ENCODE measurements at regions not wholly inside any gene's neighbourhood (a gene's known extent, or its start where the extent isn't known, plus 50 kb on each side); places are given as distances from the start of the nearest gene placed in this dataset.

- DNase-seq (ENCODE audit: low read depth): no peak
- H3K4me3 ChIP-seq (ENCODE audit: low read length): no peak overlapping the region
- TF ChIP-seq, protein P1, sequence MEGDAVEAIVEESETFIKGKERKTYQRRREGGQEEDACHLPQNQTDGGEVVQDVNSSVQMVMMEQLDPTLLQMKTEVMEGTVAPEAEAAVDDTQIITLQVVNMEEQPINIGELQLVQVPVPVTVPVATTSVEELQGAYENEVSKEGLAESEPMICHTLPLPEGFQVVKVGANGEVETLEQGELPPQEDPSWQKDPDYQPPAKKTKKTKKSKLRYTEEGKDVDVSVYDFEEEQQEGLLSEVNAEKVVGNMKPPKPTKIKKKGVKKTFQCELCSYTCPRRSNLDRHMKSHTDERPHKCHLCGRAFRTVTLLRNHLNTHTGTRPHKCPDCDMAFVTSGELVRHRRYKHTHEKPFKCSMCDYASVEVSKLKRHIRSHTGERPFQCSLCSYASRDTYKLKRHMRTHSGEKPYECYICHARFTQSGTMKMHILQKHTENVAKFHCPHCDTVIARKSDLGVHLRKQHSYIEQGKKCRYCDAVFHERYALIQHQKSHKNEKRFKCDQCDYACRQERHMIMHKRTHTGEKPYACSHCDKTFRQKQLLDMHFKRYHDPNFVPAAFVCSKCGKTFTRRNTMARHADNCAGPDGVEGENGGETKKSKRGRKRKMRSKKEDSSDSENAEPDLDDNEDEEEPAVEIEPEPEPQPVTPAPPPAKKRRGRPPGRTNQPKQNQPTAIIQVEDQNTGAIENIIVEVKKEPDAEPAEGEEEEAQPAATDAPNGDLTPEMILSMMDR (IDR thresholded peaks at IDR 0.05; ENCODE audit: insufficient read depth, low read depth, low read length, missing control alignments): no peak
Observed at GRCh38 chr4:97104666-97105065, 1038.6 kb downstream of the STPG2 start.

GRCh38 chr4:97105347-97106099, 1037.8 kb downstream of the STPG2 start:
- TF ChIP-seq, protein P1 (IDR thresholded peaks at IDR 0.05; ENCODE audit: insufficient read depth, low read depth, low read length, missing control alignments): no peak
- H3K4me3 ChIP-seq (ENCODE audit: low read length): no peak overlapping the region
- DNase-seq (ENCODE audit: low read depth): peak; percentile 22

DNA sequence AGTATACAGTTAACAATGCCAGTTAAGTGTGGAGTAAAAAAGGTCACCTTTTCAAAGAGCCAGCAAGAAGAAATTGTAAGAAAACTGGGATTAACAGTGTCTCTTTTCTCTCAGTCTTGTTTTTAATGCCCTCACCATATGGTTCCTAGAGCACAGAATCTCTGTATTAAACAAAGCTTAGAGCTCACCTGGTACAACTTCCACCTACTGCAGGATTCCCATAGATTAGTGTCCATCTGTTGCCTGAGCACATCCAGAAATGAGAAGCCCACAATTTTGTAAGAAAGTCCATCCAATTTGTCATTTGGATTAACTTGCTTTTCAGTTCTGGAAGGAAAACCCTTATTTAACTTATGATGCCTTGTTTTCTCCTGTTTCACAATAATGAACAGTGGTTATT, 1037.1 kb downstream of the STPG2 start:
- TF ChIP-seq, protein P1 (IDR thresholded peaks at IDR 0.05; ENCODE audit: insufficient read depth, low read depth, low read length, missing control alignments): no peak
- H3K4me3 ChIP-seq (ENCODE audit: low read length): no peak overlapping the region

GRCh38 chr4:97110506-97110905, 1032.8 kb downstream of the STPG2 start:
- DNase-seq (ENCODE audit: low read depth): no peak
- TF ChIP-seq, protein P1 (IDR thresholded peaks at IDR 0.05; ENCODE audit: insufficient read depth, low read depth, low read length, missing control alignments): no peak
- H3K4me3 ChIP-seq (ENCODE audit: low read length): no peak overlapping the region

More for the DNA sequence above, 1037.1 kb downstream of the STPG2 start:
- DNase-seq (ENCODE audit: low read depth): no peak

DNA sequence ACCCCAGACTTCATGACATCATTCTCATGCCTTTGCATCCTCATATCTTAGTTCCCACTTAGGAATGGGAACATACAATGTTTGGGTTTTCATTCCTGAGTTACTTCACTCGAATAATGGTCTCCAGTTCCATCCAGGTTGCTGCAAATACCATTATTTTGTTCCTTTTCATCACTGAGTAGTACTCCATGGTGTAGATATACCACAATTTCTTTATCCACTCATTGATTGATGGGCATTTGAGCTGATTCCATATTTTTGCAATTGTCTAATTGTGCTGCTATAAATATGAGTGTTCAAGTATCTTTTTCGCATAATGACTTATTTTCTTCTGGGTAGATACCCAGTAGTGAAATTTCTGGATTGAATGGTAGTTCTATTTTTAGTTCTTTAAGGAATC, 1026.8 kb downstream of the STPG2 start:
- H3K4me3 ChIP-seq (ENCODE audit: low read length): no peak overlapping the region
- DNase-seq (ENCODE audit: low read depth): no peak
- TF ChIP-seq, protein P1 (IDR thresholded peaks at IDR 0.05; ENCODE audit: insufficient read depth, low read depth, low read length, missing control alignments): no peak

DNA sequence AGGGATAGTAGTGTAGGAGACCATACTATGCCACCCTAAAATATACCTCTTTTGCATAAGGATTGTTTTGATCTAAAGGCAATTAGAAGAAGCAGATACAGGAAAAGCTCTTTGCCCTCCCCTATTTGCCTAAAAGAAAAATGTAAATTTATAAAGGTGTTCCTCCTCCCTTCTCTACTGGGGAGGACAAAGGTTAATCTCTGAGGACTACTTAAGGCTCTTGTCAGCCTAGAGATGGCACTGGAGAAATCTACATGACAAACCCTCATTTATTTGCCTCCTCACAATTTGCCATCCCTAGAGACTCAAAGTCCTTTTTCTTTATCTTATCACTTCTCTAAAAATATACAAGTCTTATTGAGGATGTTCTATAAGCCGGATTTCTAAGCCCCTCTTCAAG, 1021.8 kb downstream of the STPG2 start:
- TF ChIP-seq, protein P1 (IDR thresholded peaks at IDR 0.05; ENCODE audit: insufficient read depth, low read depth, low read length, missing control alignments): no peak
- no peak for DNase-seq (ENCODE audit: low read depth)
- no peak overlapping the region for H3K4me3 ChIP-seq (ENCODE audit: low read length)

- H3K4me3 ChIP-seq (ENCODE audit: low read length): no peak overlapping the region
- DNase-seq (ENCODE audit: low read depth): peak; percentile 24
- TF ChIP-seq, protein P1 (IDR thresholded peaks at IDR 0.05; ENCODE audit: insufficient read depth, low read depth, low read length, missing control alignments): no peak
Observed at GRCh38 chr4:97123573-97123972, 1019.7 kb downstream of the STPG2 start.

Measured in epithelial cell of esophagus (primary cell).